SH-SY5Y (cell line): ENCODE measurements at regions not wholly inside any gene's neighbourhood (a gene's known extent, or its start where the extent isn't known, plus 50 kb on each side); places are given as distances from the start of the nearest gene placed in this dataset.

Source experiments
- GATA2 ChIP-seq: IDR thresholded peaks from 2 replicates; pipeline ENCODE4 v1.6.1; 2011; ENCODE audit warnings: mild to moderate bottlenecking, low read depth, low read length
- GATA3 ChIP-seq: IDR thresholded peaks from 2 replicates; pipeline ENCODE4 v1.6.1; 2011; ENCODE audit warnings: low read depth, mild to moderate bottlenecking, low read length, moderate library complexity

DNA sequence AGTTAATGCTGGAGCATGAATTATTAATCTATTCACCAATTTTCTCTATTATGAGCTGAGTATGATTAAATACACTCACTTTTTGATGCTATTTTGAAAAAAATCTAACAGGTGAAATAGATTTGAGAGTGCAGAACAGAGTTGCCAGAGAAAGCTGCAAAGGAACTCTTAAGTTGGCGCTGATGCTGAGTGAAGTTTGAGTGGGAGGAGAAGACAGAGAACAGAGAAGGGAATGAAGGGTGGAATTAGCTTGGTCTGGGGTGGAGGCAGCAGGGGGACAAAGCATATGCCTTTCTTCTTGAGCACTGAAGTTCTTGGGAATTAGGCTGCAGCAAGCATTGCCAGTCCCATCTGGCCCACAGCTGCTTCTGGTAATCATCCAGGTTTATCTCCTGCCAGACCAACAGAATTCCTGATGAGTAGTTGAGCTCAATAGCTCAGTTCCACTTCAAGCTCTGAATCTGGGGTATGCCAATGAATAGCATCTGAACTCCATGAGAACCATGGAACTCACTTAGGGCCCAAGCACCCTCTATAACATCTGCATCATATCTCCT lies 290.1 kb downstream of the HINT1 start:
- TF ChIP-seq GATA3 (no peak), GATA2 (no peak)
